IMR-90 (cell line): ENCODE measurements at regions not wholly inside any gene's neighbourhood (a gene's known extent, or its start where the extent isn't known, plus 50 kb on each side); places are given as distances from the start of the nearest gene placed in this dataset.

Experiments used
- ATAC-seq: fragments of 200-7000 bp; cut with Tn5 transposase; 2 replicates; pipeline ENCODE4 v1.9.1; 2020; ENCODE audit warnings: low read depth, mild to moderate bottlenecking, moderate library complexity
- BruUV-seq: library from RNA; stranded (reverse); fragments of 400-500 nt; replicated peaks from 2 replicates; lab custom pipeline; 2021; lab: Mats Ljungman, UMichigan
- CTCF ChIA-PET: fragments of 300-600 bp; formaldehyde crosslinking; extraction: SDS; loops from one replicate; lab custom pipeline; 2021; ENCODE audit warnings: antibody characterized with exemption; lab: Yijun Ruan, JAX
- POLR2A ChIA-PET: fragments of 300-600 bp; sonication (Branson Sonifier 250); formaldehyde crosslinking; loops from one replicate; lab custom pipeline; 2022; ENCODE audit warnings: antibody characterized with exemption; ENCODE audit not compliant: unreplicated experiment; lab: Charles Lee
- DNase-seq: peaks from one replicate; pipeline ENCODE4 v3.0.0; 2013
- H2AFZ ChIP-seq: replicated peaks from 2 replicates; pipeline ENCODE3; 2013; ENCODE audit warnings: low read length, mild to moderate bottlenecking; ENCODE audit not compliant: poor library complexity
- H2AK5ac ChIP-seq: 2 replicates; pipeline ENCODE4 v1.6.1; 2013; ENCODE audit warnings: low read depth, low read length, inconsistent platforms
- H2AK9ac ChIP-seq: replicated peaks from 2 replicates; pipeline ENCODE3; 2013; ENCODE audit warnings: mild to moderate bottlenecking, low read depth, low read length, moderate library complexity; ENCODE audit not compliant: poor library complexity
- H2BK120ac ChIP-seq: 2 replicates; pipeline ENCODE4 v1.6.1; 2013; ENCODE audit warnings: low read depth, low read length, inconsistent platforms
- H2BK15ac ChIP-seq: 3 replicates; pipeline ENCODE4 v1.6.1; 2013; ENCODE audit warnings: low read depth, low read length, inconsistent platforms
- H2BK20ac ChIP-seq: 2 replicates; pipeline ENCODE4 v1.6.1; 2013; ENCODE audit warnings: low read depth, mild to moderate bottlenecking, inconsistent platforms, low read length, moderate library complexity
- H2BK5ac ChIP-seq: 2 replicates; pipeline ENCODE4 v1.6.1; 2013; ENCODE audit warnings: mild to moderate bottlenecking, low read depth, low read length, inconsistent platforms; ENCODE audit not compliant: poor library complexity, severe bottlenecking
- H3K14ac ChIP-seq: replicated peaks from 2 replicates; pipeline ENCODE4 v1.6.1; 2013; ENCODE audit warnings: low read depth, low read length, inconsistent platforms
- H3K18ac ChIP-seq: 2 replicates; pipeline ENCODE4 v1.6.1; 2013; ENCODE audit warnings: low read depth, low read length, control low read depth
- H3K23ac ChIP-seq: 2 replicates; pipeline ENCODE4 v1.6.1; 2013; ENCODE audit warnings: low read depth, low read length, inconsistent platforms
- H3K27ac ChIP-seq: 2 replicates; pipeline ENCODE4 v1.5.1; 2013; ENCODE audit warnings: mild to moderate bottlenecking, control low read depth, low read length; ENCODE audit not compliant: insufficient read depth
- H3K27me3 ChIP-seq: 2 replicates; pipeline ENCODE4 v1.6.1; 2013; ENCODE audit warnings: low read length; ENCODE audit not compliant: control insufficient read depth, insufficient read depth
- H3K36me3 ChIP-seq: 2 replicates; pipeline ENCODE4 v1.6.1; 2013; ENCODE audit warnings: low read length, mixed read lengths; ENCODE audit not compliant: control insufficient read depth, insufficient read depth
- H3K4ac ChIP-seq: 2 replicates; pipeline ENCODE4 v1.6.1; 2013; ENCODE audit warnings: low read depth, low read length, inconsistent platforms
- H3K4me1 ChIP-seq: 2 replicates; pipeline ENCODE4 v1.6.1; 2013; ENCODE audit warnings: low read length, mixed read lengths; ENCODE audit not compliant: control insufficient read depth, insufficient read depth
- H3K4me2 ChIP-seq: 2 replicates; pipeline ENCODE4 v1.6.1; 2013; ENCODE audit warnings: low read depth, mild to moderate bottlenecking, control low read depth, low read length, moderate library complexity
- H3K4me3 ChIP-seq: 2 replicates; pipeline ENCODE4 v1.5.1; 2013; ENCODE audit warnings: low read depth, mild to moderate bottlenecking, control low read depth, low read length, moderate library complexity; ENCODE audit not compliant: insufficient read depth
- H3K56ac ChIP-seq: 2 replicates; pipeline ENCODE4 v1.6.1; 2013; ENCODE audit warnings: low read length, inconsistent platforms; ENCODE audit not compliant: insufficient read depth; ENCODE audit errors: extremely low read depth
- H3K79me1 ChIP-seq, 2 experiments: 2 replicates each; pipeline ENCODE4 v1.6.1; 2013; ENCODE audit warnings: low read length in 2 of 2, inconsistent platforms in 1 of 2, low read depth in 1 of 2
- H3K9ac ChIP-seq: 2 replicates; pipeline ENCODE4 v1.6.1; 2013; ENCODE audit warnings: low read depth, low read length, control low read depth
- H3K9me1 ChIP-seq: 2 replicates; pipeline ENCODE4 v1.6.1; 2013; ENCODE audit warnings: low read length, inconsistent platforms; ENCODE audit not compliant: insufficient read depth
- H3K9me3 ChIP-seq: 2 replicates; pipeline ENCODE4 v1.6.1; 2013; ENCODE audit warnings: low read length; ENCODE audit not compliant: control insufficient read depth, insufficient read depth
- H4K20me1 ChIP-seq: 2 replicates; pipeline ENCODE4 v1.6.1; 2013; ENCODE audit warnings: low read length, inconsistent platforms; ENCODE audit not compliant: insufficient read depth
- H4K5ac ChIP-seq: 2 replicates; pipeline ENCODE4 v1.6.1; 2013; ENCODE audit warnings: mild to moderate bottlenecking, low read depth, low read length, control low read depth
- H4K8ac ChIP-seq, 2 experiments: 2 replicates each; pipeline ENCODE4 v1.6.1; 2013; ENCODE audit warnings: low read depth in 2 of 2, low read length in 2 of 2, control low read depth in 1 of 2, inconsistent platforms in 1 of 2
- H4K91ac ChIP-seq: 2 replicates; pipeline ENCODE4 v1.6.1; 2013; ENCODE audit warnings: low read depth, low read length, inconsistent platforms; ENCODE audit not compliant: insufficient read depth
- CHD1 ChIP-seq: IDR thresholded peaks from 2 replicates; pipeline ENCODE4 v1.6.1; 2012; ENCODE audit warnings: low read depth, low read length, improper control_type of control experiment
- CTCF ChIP-seq: conservative IDR thresholded peaks from 2 replicates; pipeline ENCODE4 v1.5.1; 2012; ENCODE audit warnings: mild to moderate bottlenecking, low read depth, low read length, improper control_type of control experiment
- MAZ ChIP-seq: IDR thresholded peaks from 2 replicates; pipeline ENCODE4 v1.6.1; 2012; ENCODE audit warnings: low read depth, mild to moderate bottlenecking, low read length, improper control_type of control experiment, moderate library complexity, borderline replicate concordance
- POLR2A ChIP-seq: IDR thresholded peaks from 2 replicates; pipeline ENCODE4 v1.6.1; 2012; ENCODE audit warnings: mild to moderate bottlenecking, low read depth, low read length
- RAD21 ChIP-seq: IDR thresholded peaks from 2 replicates; pipeline ENCODE4 v1.6.1; 2012; ENCODE audit warnings: low read length, improper control_type of control experiment
- SMC3 ChIP-seq: fragments of 150-350 bp; IDR thresholded peaks from 2 replicates; pipeline ENCODE4 v1.6.1; 2016; ENCODE audit warnings: low read depth, mild to moderate bottlenecking, antibody characterized with exemption, low read length, moderate library complexity
- WGBS, 2 experiments: methylation state at CpG; one replicate each; pipeline versions ENCODE4 v1.1.5 to v1.1.7; 2013; ENCODE audit warnings: missing lambda C conversion rate in 2 of 2; ENCODE audit not compliant: insufficient read length in 1 of 2; ENCODE audit errors: extremely low coverage in 2 of 2; 5-methylcytosine and 5-hydroxymethylcytosine counted together
- dilution Hi-C: fragments of 300-500 bp; cut with HindIII; formaldehyde crosslinking; loops from one replicate; pipeline ENCODE4 v1.14.3; 2018; ENCODE audit warnings: low sequenced_read_pairs; ENCODE audit not compliant: unreplicated experiment
- in situ Hi-C: fragments of 300-500 bp; cut with MboI; formaldehyde crosslinking; loops from 3 replicates; pipeline ENCODE4 v1.14.3; 2019; ENCODE audit warnings: low sequenced_read_pairs, inconsistent platforms, mixed read lengths
- intact Hi-C: fragments of 100-400 bp; cut with micrococcal nuclease; formaldehyde crosslinking; loops from 2 replicates; pipeline ENCODE4 v1.10.0; 2022

- no peak overlapping the region for H3K23ac ChIP-seq
- ATAC-seq = no peak
- ChIA-PET CTCF (no interaction called here), POLR2A (no interaction called here)
- dilution Hi-C loops (no loop called here), in situ Hi-C loops (no loop called here), intact Hi-C loops (no loop called here)
- H3K9ac ChIP-seq = no peak overlapping the region
- TF ChIP-seq POLR2A = no peak
- no peak for TF ChIP-seq RAD21
- TF ChIP-seq CTCF = no peak
- no peak for TF ChIP-seq MAZ
- TF ChIP-seq SMC3 = no peak
- TF ChIP-seq CHD1 = no peak
- H3K36me3 ChIP-seq = no peaks in the 10 kb centered on the region
- H4K20me1 ChIP-seq = no peaks in the 10 kb centered on the region
- no peak for DNase-seq
- H2BK20ac ChIP-seq = no peak overlapping the region
- no peak overlapping the region for H4K91ac ChIP-seq
- no peak overlapping the region for H3K18ac ChIP-seq
- H2AFZ ChIP-seq = no peak overlapping the region
- H3K27me3 ChIP-seq = no peaks in the 10 kb centered on the region
- H3K14ac ChIP-seq = no peak overlapping the region
- H4K5ac ChIP-seq = no peak overlapping the region
- no peak overlapping the region for H4K8ac ChIP-seq
- H3K9me1 ChIP-seq = no peaks in the 10 kb centered on the region
- H3K56ac ChIP-seq = no peak overlapping the region
- no peak overlapping the region for H3K4me3 ChIP-seq
- H2AK9ac ChIP-seq = no peak overlapping the region
- H2AK5ac ChIP-seq = no peak overlapping the region
- no TSS peak for BruUV-seq
- no peaks in the 10 kb centered on the region for H3K79me1 ChIP-seq
- no peak overlapping the region for H2BK120ac ChIP-seq
- WGBS, 2 experiments = no CpG with 5 or more reads among the region's 7 CpGs
- no peaks in the 10 kb centered on the region; the same call in 1 of the 2 replicates for H3K9me3 ChIP-seq
- H3K27ac ChIP-seq = no peak overlapping the region
- no peak overlapping the region for H3K4ac ChIP-seq
- H3K4me2 ChIP-seq = no peak overlapping the region
- H3K4me1 ChIP-seq = no peaks in the 10 kb centered on the region; the same call in 1 of the 2 replicates
- no peak overlapping the region for H2BK15ac ChIP-seq
- H2BK5ac ChIP-seq = no peak overlapping the region
Observed at GRCh38 chr2:6554466-6554865, 311.2 kb downstream of the CMPK2 start.
